ENCODE measurements at regions not wholly inside any gene's neighbourhood (a gene's known extent, or its start where the extent isn't known, plus 50 kb on each side); places are given as distances from the start of the nearest gene placed in this dataset.
A peak's percentile ranks its signal among the peaks of the same experiment; 100 is the strongest.

GRCh38 chr10:78963074-78964034 is 105.4 kb upstream of the ZMIZ1 start:
- no peak for DNase-seq (ENCODE audit: low spot score)

DNA sequence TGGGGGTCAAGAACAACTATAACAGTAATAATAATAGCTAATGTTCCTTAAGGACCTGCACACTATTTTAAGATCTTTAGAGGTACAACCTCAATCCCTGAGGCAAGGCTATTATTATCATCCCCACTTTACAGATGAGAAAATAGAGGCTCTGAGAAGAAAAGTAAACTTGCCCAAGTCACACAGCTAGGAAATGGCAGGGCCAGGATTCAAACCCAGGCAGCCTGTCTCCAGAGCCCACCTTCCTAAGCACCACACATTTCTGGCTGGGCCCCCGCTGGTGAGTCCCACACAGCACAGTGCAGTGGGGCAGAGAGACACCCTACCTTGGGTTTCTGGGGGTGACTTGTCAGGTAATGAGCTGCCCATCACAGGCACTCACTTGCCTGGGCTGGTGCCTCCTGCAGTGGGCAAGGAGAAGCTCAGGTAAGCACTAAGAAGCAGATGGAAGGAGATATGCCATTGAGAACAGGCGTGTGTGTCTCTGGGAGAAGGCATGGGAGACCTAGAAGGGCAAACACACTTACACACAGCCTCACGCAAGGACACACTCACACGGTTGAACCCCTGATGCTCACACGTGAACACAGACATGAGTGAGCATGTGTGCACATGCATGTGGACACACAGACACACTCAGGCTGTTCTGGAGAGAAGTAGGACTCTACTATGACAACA is 104.4 kb upstream of the ZMIZ1 start:
- no peak for DNase-seq (ENCODE audit: low spot score)

- peak; percentile 75 for DNase-seq (ENCODE audit: low spot score)
These were observed 103.7 kb upstream of the ZMIZ1 start for GRCh38 chr10:78964952-78965633.

GRCh38 chr10:78966182-78966787 is 102.5 kb upstream of the ZMIZ1 start:
- DNase-seq (ENCODE audit: low spot score), result no peak

DNA sequence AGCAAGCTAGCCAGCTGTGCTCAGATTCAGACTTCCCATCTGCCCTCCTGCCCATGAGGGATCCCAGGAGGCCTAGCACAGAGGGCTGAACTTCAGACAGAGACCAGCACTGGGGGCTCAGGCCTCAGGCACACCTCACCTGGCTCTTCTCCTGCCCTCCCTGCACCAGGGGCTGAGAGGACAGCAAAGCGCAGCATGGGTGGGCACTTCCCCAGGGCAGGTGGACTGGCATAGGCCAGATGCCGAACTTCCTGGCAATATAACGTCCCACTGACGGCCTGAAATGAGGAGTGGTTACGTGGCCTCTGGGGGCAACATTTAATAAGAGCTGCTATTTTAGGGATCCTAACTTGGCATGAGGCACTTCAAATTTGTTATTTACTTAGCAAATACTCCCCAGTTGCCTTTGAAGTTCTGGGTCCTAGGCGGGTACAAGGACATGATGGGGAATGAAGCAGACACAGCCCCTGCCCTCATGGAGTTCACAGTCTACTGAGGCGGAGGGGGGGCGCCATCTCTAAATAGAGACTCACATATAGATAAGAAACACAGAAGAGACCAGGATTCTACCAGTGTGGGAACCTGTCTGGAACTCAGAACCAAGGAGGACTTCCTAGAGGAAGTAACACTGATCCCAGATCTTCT is 101.8 kb upstream of the ZMIZ1 start:
- DNase-seq (ENCODE audit: low spot score), result no peak

GRCh38 chr10:78968300-78968942 is 100.3 kb upstream of the ZMIZ1 start:
- no peak for DNase-seq (ENCODE audit: low spot score)

GRCh38 chr10:78968943-78969342 is 99.8 kb upstream of the ZMIZ1 start:
- no peak for DNase-seq (ENCODE audit: low spot score)

- DNase-seq (ENCODE audit: low spot score), result no peak
These were observed 99.0 kb upstream of the ZMIZ1 start for GRCh38 chr10:78969719-78970118.

GRCh38 chr10:78970261-78970660 is 98.5 kb upstream of the ZMIZ1 start:
- DNase-seq (ENCODE audit: low spot score), result no peak

DNA sequence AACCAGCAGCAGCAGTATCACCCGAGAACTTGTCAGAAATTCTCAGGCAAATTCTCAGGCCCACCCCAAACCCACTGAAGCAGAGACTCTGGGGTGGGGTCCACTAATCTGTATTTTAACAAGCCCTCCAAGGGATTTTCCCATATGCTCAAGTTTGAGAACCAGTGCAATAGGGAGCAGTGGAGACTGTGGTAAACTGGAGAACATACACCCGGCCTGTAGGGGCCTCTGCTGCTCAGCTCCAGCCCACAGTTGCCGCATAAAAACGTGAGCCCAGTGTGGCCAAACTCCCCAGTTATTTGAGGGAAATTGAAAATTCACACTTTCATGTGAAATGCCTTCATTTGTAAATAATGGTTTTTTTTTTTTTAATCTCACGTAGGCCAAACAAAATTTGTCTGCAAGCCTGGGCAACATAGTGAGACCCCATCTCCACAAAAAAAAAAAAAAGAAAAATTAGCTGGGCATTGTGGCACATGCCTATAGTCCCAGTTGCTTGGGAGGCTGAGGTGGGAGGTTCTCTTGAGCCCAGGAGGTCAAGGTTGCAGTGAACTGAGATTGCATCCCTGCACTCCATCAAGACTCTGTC is 97.6 kb upstream of the ZMIZ1 start:
- DNase-seq (ENCODE audit: low spot score), result no peak

- peak; percentile 91 for DNase-seq (ENCODE audit: low spot score)
These were observed 96.4 kb upstream of the ZMIZ1 start for GRCh38 chr10:78972160-78972946.

DNA sequence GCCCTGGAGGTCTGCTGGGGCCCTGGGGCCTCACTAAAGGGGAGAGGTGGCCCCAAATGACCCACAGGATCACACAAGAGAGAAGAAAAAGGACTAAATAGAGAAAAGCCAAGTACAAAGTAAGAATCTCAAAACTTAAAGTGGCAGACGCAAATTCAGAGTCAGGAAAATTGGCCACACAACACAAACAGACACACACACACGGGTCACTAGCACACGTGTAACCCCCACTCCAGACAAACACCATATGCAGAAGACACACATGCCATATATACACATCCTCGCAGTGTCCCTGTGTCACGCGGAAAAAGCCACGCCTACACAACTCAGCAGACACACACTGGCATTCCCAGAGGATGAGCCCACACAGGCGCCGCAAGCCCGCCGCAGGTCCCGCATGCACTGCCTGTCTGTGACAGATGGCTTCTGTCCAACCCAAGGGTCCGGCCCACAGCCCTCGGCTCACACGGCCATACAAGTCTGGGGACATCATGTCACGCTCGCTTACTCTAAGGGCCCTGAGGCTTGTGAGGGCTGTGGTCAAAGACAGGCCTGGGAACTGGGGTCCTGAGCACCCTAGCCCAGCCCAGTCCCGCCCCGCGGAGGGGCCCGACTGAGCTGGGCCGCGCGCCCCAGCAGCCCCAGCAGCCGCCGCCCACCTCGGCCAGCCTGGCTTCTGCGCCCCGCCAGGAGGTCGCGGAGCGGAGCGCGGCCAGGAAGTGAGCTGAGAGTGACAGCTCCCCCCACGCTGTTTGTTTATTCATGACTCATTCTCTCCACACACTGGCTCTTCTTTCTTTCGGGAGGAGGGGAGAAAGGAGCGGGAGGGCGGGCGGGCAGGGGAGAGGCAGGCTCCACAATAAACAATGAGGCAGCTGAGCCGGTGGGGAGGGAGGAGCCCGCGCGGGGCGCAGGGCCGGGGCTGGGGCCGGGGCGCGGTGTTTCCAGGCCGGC is 95.5 kb upstream of the ZMIZ1 start:
- DNase-seq (ENCODE audit: low spot score), result peak; percentile 94

GRCh38 chr10:78973901-78974616 is 94.7 kb upstream of the ZMIZ1 start:
- peak; percentile 89 for DNase-seq (ENCODE audit: low spot score)

- peak; percentile 82 for DNase-seq (ENCODE audit: low spot score)
These were observed 94.0 kb upstream of the ZMIZ1 start for GRCh38 chr10:78974617-78975317.

DNA sequence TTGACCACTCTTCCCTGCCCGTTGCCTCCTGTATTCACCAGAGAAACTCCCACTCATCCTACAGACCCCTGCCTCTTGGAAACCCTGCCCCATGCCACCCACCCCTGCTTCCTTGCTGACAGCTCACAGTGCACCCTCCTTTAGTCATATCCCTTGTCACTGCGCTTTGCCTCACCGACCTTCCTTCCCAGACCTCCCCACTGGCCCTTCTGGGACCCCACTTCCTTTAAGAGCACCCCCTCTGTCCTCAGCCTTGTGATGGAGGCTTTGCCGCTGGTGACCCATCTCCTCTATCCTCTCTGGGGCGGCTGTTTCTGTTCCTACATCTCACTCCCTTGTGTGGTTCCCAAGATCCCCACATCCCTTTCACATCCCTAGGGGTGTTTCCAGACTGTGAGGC is 92.8 kb upstream of the ZMIZ1 start:
- DNase-seq (ENCODE audit: low spot score), result no peak

GRCh38 chr10:78976825-78977755 is 91.7 kb upstream of the ZMIZ1 start:
- no peak for DNase-seq (ENCODE audit: low spot score)

Measured in putamen (tissue), 1 donor.